ENCODE measurements at regions not wholly inside any gene's neighbourhood (a gene's known extent, or its start where the extent isn't known, plus 50 kb on each side); places are given as distances from the start of the nearest gene placed in this dataset.

- Histone ChIP-seq H3K4me2 (ENCODE audit: low read length) (no peak overlapping the region), H3K9me3 (ENCODE audit: control insufficient read depth in 1 of 2, insufficient read depth in 1 of 2, low read depth in 1 of 2, low read length in 2 of 2) (peaks cover 10 to 18% of the 10 kb centered on the region in 2 experiments; a peak in 2 of 4 replicates), H2AFZ (ENCODE audit: low read depth, low read length, poor library complexity, severe bottlenecking) (no peak overlapping the region), H3K27me3 (ENCODE audit: insufficient read depth, low read length) (no peaks in the 10 kb centered on the region), H4K20me1 (ENCODE audit: insufficient read depth) (no peaks in the 10 kb centered on the region), H3K79me2 (ENCODE audit: insufficient read depth, low read length) (no peaks in the 10 kb centered on the region), H3K9me2 (ENCODE audit: insufficient read depth) (no peaks in the 10 kb centered on the region), H3K4me1 (ENCODE audit: control insufficient read depth in 1 of 2, insufficient read depth in 2 of 2, low read length in 2 of 2) (no peaks in the 10 kb centered on the region), H3K4me3 (replicated peaks in 1 of 2; ENCODE audit: low read depth in 1 of 2, low read length in 2 of 2) (no peak overlapping the region), H3K9ac (ENCODE audit: low read length) (no peak overlapping the region), H3K27ac (ENCODE audit: low read depth, low read length) (no peak overlapping the region), H3K36me3 (ENCODE audit: control insufficient read depth in 1 of 2, insufficient read depth in 2 of 2, low read length in 2 of 2) (no peaks in the 10 kb centered on the region)
- intact Hi-C loops (cut with micrococcal nuclease), result no loop called here
- POLR2A ChIA-PET, result no interaction called here
- BruUV-seq (replicated peaks), result no TSS peak
- RAD21 ChIA-PET (ENCODE audit: low non-redundant PET in 1 of 2, low total read pairs in 2 of 2, uncharacterized antibody in 2 of 2, unreplicated experiment in 2 of 2), result no interaction called here
- ATAC-seq (no peak), DNase-seq (ENCODE audit: low read depth, low spot score) (no peak)
- TF ChIP-seq, protein P1, sequence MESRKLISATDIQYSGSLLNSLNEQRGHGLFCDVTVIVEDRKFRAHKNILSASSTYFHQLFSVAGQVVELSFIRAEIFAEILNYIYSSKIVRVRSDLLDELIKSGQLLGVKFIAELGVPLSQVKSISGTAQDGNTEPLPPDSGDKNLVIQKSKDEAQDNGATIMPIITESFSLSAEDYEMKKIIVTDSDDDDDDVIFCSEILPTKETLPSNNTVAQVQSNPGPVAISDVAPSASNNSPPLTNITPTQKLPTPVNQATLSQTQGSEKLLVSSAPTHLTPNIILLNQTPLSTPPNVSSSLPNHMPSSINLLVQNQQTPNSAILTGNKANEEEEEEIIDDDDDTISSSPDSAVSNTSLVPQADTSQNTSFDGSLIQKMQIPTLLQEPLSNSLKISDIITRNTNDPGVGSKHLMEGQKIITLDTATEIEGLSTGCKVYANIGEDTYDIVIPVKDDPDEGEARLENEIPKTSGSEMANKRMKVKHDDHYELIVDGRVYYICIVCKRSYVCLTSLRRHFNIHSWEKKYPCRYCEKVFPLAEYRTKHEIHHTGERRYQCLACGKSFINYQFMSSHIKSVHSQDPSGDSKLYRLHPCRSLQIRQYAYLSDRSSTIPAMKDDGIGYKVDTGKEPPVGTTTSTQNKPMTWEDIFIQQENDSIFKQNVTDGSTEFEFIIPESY (IDR thresholded peaks at IDR 0.05; ENCODE audit: extremely low read depth, insufficient replicate concordance, low read length), result no peak
- TF ChIP-seq SIN3A (IDR thresholded peaks at IDR 0.05; ENCODE audit: low read depth) (no peak), CEBPB (IDR thresholded peaks at IDR 0.05; ENCODE audit: low read depth) (no peak), EZH2phosphoT487 (IDR thresholded peaks at IDR 0.05; ENCODE audit: borderline replicate concordance) (no peak)
- CTCF ChIA-PET, result no interaction called here
These were observed 544.9 kb downstream of the TOX3 start for GRCh38 chr16:52002026-52002425.

GRCh38 chr16:51996516-51996915 lies 550.4 kb downstream of the TOX3 start:
- BruUV-seq (replicated peaks), result no TSS peak
- ATAC-seq, result no peak
- CTCF ChIA-PET, result no interaction called here

More at GRCh38 chr16:51996516-51996915, 550.4 kb downstream of the TOX3 start:
- no peaks in the 10 kb centered on the region for H3K36me3 ChIP-seq (ENCODE audit: control insufficient read depth in 1 of 2, insufficient read depth in 2 of 2, low read length in 2 of 2)
- RAD21 ChIA-PET (ENCODE audit: low non-redundant PET in 1 of 2, low total read pairs in 2 of 2, uncharacterized antibody in 2 of 2, unreplicated experiment in 2 of 2), result no interaction called here
- TF ChIP-seq CBX3 (IDR thresholded peaks at IDR 0.05; ENCODE audit: low read depth) (no peak), SRF (IDR thresholded peaks at IDR 0.05; ENCODE audit: low read depth) (no peak)
- H2AFZ ChIP-seq (ENCODE audit: low read depth, low read length, poor library complexity, severe bottlenecking), result no peak overlapping the region
- H3K27me3 ChIP-seq (ENCODE audit: insufficient read depth, low read length), result no peaks in the 10 kb centered on the region
- no peak overlapping the region for H3K27ac ChIP-seq (ENCODE audit: low read depth, low read length)
- no peak overlapping the region for H3K9ac ChIP-seq (ENCODE audit: low read length)
- no peak for DNase-seq (ENCODE audit: low read depth, low spot score)
- intact Hi-C loops (cut with micrococcal nuclease), result no loop called here
- H3K79me2 ChIP-seq (ENCODE audit: insufficient read depth, low read length), result no peaks in the 10 kb centered on the region
- no peak overlapping the region for H3K4me3 ChIP-seq (replicated peaks in 1 of 2; ENCODE audit: low read depth in 1 of 2, low read length in 2 of 2)
- H3K9me3 ChIP-seq (ENCODE audit: control insufficient read depth in 1 of 2, insufficient read depth in 1 of 2, low read depth in 1 of 2, low read length in 2 of 2), result peaks cover 5% of the 10 kb centered on the region in 2 experiments; a peak in 2 of 4 replicates
- H3K9me2 ChIP-seq (ENCODE audit: insufficient read depth), result no peaks in the 10 kb centered on the region
- H4K20me1 ChIP-seq (ENCODE audit: insufficient read depth), result no peaks in the 10 kb centered on the region
- no peak overlapping the region for H3K4me2 ChIP-seq (ENCODE audit: low read length)
- POLR2A ChIA-PET, result no interaction called here
- H3K4me1 ChIP-seq (ENCODE audit: control insufficient read depth in 1 of 2, insufficient read depth in 2 of 2, low read length in 2 of 2), result no peaks in the 10 kb centered on the region
